ENCODE measurements at regions not wholly inside any gene's neighbourhood (a gene's known extent, or its start where the extent isn't known, plus 50 kb on each side); places are given as distances from the start of the nearest gene placed in this dataset.

DNA sequence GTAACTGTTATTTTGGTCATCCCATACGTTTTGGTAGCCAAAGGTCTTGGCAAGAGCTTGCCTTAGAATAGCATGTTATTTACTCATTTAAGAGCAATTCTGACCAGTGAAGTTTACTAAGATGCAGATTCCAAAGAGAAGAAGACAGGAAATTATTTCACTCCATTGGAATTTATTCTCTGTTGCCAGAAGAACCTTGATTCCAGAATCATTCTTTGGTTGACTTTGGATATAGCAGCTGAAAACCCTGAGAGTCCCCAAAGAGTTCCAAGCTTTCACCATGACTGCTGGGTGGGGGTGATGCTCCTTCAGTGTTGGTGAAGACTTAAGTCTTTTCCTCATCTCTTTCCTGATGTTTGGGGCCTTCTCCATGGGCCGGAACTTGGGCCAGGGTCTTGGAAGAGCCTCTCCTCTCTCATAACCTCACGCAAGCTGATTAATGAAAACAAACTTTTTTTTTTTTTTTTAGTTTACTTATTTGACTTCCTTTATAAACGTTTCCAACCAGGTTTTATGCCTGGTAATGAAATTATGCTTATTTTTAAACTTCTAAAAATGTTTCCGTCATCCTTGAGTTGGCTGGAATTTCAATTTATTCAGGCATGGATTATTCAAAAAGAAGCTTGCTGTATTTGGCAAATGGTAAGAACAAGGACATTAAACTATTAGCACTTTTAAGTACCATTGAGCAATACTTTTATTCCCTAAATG, 192.0 kb downstream of the MTX2 start:
- TF ChIP-seq YY1 (IDR thresholded peaks at IDR 0.05; ENCODE audit: low read depth) (no peak), EP300 (IDR thresholded peaks at IDR 0.05; ENCODE audit: borderline replicate concordance) (no peak), CEBPB (IDR thresholded peaks at IDR 0.05) (no peak), EGR1 (IDR thresholded peaks at IDR 0.05) (no peak), TAF1 (IDR thresholded peaks at IDR 0.05; ENCODE audit: low read depth) (no peak), CREB1 (IDR thresholded peaks at IDR 0.05; ENCODE audit: low read depth) (no peak)
- TF ChIP-seq, protein P1, sequence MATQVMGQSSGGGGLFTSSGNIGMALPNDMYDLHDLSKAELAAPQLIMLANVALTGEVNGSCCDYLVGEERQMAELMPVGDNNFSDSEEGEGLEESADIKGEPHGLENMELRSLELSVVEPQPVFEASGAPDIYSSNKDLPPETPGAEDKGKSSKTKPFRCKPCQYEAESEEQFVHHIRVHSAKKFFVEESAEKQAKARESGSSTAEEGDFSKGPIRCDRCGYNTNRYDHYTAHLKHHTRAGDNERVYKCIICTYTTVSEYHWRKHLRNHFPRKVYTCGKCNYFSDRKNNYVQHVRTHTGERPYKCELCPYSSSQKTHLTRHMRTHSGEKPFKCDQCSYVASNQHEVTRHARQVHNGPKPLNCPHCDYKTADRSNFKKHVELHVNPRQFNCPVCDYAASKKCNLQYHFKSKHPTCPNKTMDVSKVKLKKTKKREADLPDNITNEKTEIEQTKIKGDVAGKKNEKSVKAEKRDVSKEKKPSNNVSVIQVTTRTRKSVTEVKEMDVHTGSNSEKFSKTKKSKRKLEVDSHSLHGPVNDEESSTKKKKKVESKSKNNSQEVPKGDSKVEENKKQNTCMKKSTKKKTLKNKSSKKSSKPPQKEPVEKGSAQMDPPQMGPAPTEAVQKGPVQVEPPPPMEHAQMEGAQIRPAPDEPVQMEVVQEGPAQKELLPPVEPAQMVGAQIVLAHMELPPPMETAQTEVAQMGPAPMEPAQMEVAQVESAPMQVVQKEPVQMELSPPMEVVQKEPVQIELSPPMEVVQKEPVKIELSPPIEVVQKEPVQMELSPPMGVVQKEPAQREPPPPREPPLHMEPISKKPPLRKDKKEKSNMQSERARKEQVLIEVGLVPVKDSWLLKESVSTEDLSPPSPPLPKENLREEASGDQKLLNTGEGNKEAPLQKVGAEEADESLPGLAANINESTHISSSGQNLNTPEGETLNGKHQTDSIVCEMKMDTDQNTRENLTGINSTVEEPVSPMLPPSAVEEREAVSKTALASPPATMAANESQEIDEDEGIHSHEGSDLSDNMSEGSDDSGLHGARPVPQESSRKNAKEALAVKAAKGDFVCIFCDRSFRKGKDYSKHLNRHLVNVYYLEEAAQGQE (IDR thresholded peaks at IDR 0.05; ENCODE audit: low read depth): no peak

DNA sequence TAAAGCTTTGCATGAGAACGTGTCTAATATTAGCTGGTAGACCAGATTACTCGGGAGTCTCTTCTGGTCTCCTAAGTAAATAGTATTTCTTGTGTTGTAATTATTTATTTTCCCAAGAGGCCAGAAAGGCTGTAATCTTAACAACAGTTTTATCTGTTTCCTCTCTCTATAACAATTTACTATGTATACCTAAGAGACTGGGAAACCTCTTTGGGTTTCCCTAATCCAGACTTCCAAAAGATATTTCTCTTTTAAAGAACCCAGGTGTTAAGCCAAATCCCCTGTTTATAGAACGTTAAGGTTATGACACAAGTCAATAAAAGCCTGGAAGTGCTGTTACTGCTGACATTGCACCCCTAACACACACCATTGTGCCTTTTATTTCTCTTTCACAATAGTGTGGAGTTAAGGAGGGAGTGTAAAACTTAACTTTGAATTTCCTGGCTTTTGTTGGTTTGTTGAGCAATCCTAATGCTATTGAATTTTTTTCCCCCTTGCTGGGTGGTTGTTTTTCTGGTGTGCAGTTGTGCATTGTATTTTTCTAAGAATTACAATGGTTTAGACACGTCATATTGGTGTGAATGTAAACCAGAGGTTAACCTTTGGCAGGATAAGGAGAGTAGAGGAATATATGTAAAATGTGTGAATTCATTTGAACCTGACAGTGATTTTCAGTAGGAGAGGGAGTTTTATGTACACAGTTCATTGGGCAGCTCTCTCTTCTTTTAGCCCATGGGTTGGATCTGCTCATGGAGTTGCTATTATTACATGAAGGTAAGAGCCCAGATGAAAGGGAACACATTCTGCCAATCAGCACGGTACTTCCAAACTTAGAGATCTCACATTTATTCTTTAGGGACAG, 192.8 kb downstream of the MTX2 start:
- TF ChIP-seq FOXM1 (IDR thresholded peaks at IDR 0.05; ENCODE audit: borderline replicate concordance, low read depth): peak; percentile 59
- peak; percentile 69; the same call in 1 of the 2 replicates for TF ChIP-seq EP300 (IDR thresholded peaks at IDR 0.05; ENCODE audit: borderline replicate concordance)
- TF ChIP-seq, protein P2, sequence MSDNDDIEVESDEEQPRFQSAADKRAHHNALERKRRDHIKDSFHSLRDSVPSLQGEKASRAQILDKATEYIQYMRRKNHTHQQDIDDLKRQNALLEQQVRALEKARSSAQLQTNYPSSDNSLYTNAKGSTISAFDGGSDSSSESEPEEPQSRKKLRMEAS (IDR thresholded peaks at IDR 0.05): no peak
- TF ChIP-seq ZBTB7A (IDR thresholded peaks at IDR 0.05; ENCODE audit: low read depth): no peak
- TF ChIP-seq TEAD4 (IDR thresholded peaks at IDR 0.05): no peak
- no peak for TF ChIP-seq CREB1 (IDR thresholded peaks at IDR 0.05; ENCODE audit: low read depth)
- TF ChIP-seq NFIC (IDR thresholded peaks at IDR 0.05): peak; percentile 10; the same call in 1 of the 2 replicates
- peak; percentile 38; the same call in 1 of the 2 replicates for TF ChIP-seq TCF12 (IDR thresholded peaks at IDR 0.05; ENCODE audit: low read depth)
- TF ChIP-seq CEBPB (IDR thresholded peaks at IDR 0.05): peak; percentile 92
- TF ChIP-seq YY1 (IDR thresholded peaks at IDR 0.05; ENCODE audit: low read depth): no peak
- TF ChIP-seq, protein P3, sequence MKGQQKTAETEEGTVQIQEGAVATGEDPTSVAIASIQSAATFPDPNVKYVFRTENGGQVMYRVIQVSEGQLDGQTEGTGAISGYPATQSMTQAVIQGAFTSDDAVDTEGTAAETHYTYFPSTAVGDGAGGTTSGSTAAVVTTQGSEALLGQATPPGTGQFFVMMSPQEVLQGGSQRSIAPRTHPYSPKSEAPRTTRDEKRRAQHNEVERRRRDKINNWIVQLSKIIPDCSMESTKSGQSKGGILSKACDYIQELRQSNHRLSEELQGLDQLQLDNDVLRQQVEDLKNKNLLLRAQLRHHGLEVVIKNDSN (IDR thresholded peaks at IDR 0.05): no peak

DNA sequence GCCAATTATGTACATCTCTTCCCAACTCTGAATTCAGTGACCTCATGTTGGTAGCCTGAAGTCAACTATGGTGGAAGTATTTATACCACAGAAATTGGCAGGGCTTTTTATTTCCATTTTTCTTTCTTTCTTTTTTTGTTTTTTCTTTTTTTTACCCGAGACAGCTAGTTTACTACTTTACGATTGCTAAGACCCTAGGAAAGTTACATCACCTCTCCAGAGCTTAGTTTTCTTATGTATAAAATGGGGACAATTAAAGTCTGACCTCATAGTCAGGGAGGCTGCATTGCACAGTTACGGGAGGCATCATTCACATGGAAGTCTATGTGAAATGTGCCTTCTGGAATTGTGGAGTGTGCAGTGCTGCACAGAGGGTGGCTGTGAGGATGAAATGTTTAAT, 194.3 kb downstream of the MTX2 start:
- no peak for TF ChIP-seq EP300 (IDR thresholded peaks at IDR 0.05; ENCODE audit: borderline replicate concordance)
- no peak for TF ChIP-seq FOXM1 (IDR thresholded peaks at IDR 0.05; ENCODE audit: borderline replicate concordance, low read depth)
- TF ChIP-seq, protein P3 (IDR thresholded peaks at IDR 0.05): no peak
- TF ChIP-seq TEAD4 (IDR thresholded peaks at IDR 0.05): no peak
- no peak for TF ChIP-seq TAF1 (IDR thresholded peaks at IDR 0.05; ENCODE audit: low read depth)
- no peak for TF ChIP-seq YY1 (IDR thresholded peaks at IDR 0.05; ENCODE audit: low read depth)
- TF ChIP-seq, protein P2 (IDR thresholded peaks at IDR 0.05): no peak
- TF ChIP-seq, protein P1 (IDR thresholded peaks at IDR 0.05; ENCODE audit: low read depth): no peak
- no peak for TF ChIP-seq NFIC (IDR thresholded peaks at IDR 0.05)
- TF ChIP-seq EGR1 (IDR thresholded peaks at IDR 0.05): no peak
- TF ChIP-seq CREB1 (IDR thresholded peaks at IDR 0.05; ENCODE audit: low read depth): no peak
- no peak for TF ChIP-seq ZBTB7A (IDR thresholded peaks at IDR 0.05; ENCODE audit: low read depth)
- TF ChIP-seq TCF12 (IDR thresholded peaks at IDR 0.05; ENCODE audit: low read depth): no peak
- TF ChIP-seq CEBPB (IDR thresholded peaks at IDR 0.05): no peak
- TF ChIP-seq RAD21 (IDR thresholded peaks at IDR 0.05; ENCODE audit: low read depth): no peak

DNA sequence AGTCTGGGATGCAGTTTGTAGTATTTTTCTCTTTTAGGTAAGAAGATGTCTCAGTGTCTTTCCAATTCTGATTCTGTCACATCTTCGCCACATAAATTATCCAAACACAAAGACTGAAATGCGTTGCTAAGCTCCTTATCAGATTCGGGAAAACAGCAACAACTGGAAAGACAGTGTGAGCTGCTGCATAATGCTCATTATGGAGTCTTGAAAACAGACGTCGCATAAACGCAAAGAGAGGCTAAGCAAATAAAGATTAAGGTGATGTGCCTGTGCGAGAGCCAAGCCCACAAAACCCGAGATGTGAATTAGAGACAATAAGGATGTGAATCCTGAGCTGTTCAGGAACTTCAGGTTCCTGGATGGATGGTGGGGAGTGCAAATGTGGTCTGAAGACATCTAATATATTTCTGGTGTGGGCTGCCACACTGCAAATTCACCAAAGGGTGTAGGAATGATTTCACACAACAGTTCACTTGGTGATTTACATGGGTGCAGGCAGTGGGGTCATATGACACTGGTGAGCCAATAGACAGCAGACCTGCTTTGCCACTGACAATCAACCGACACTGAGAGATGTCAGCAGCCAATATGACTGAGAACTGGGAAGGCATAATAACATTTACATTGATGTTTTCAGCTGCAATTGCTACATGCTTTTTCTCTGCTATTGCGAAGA, 195.8 kb downstream of the MTX2 start:
- TF ChIP-seq, protein P3 (IDR thresholded peaks at IDR 0.05): peak; percentile 73
- no peak for TF ChIP-seq NFIC (IDR thresholded peaks at IDR 0.05)
